ENCODE measurements at regions not wholly inside any gene's neighbourhood (a gene's known extent, or its start where the extent isn't known, plus 50 kb on each side); places are given as distances from the start of the nearest gene placed in this dataset.
"Not testable (repeated sequence)": the region's sequence is repeated elsewhere in the genome, so short reads cannot be mapped to it uniquely, and the experiment has no call there.

DNA sequence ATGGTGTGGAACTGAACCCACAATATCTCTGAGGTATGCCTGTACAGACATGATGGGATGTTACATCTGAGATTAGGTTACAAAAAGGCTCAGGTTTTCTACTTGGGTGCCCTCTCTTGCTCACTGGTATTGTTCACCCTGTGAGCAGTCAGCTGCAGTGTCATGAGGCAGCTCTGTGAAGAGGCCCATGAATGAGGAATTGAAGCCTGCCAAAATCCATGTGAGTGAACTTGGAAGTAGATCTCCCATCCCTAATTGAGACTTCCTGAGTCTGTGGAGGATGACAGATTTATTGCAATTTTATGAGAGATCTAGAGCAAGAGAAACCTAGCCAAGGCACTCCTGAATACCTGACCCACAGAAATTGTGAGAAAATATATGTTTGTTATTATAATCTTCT, 404.9 kb upstream of the ZEB2 start:
- no peak for DNase-seq

- DNase-seq, result no peak
Observed at GRCh38 chr2:144922519-144922918, 402.6 kb upstream of the ZEB2 start.

DNA sequence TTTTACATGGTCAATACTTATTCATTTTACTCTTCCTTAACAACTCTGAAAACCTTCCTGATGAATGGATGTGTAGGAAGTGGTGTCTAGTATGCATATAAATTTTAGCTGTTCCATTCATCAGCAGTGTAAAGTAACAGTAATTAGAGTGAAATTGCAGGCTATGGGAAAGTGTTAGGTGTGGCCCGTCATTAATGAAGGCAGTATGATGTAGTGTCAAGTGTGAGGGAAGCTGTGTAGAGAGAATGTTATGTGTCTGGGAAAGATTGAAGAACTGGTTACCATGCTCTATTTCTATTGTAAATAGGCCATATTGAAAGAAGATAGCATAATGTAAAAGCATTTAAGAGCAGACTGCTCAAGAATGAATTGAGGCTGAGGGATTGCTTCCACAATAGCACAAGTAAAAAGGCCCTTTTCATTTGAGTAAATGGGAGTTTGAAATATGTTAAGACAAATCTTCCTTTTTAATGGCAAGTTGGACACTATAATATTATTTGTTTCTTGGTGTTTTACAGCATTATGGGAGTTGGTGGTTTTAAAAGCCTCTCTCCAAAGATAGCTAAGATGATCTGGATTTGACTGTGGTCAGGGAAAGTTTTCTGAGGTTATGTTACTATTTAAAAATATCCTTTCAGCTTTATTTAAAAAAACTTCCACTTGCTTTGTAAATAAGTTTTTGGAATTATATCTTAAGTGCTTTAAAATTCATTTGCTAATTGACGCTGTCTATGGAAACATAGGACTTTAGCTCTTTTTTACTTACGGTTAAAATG, 401.0 kb upstream of the ZEB2 start:
- no peak for DNase-seq

DNA sequence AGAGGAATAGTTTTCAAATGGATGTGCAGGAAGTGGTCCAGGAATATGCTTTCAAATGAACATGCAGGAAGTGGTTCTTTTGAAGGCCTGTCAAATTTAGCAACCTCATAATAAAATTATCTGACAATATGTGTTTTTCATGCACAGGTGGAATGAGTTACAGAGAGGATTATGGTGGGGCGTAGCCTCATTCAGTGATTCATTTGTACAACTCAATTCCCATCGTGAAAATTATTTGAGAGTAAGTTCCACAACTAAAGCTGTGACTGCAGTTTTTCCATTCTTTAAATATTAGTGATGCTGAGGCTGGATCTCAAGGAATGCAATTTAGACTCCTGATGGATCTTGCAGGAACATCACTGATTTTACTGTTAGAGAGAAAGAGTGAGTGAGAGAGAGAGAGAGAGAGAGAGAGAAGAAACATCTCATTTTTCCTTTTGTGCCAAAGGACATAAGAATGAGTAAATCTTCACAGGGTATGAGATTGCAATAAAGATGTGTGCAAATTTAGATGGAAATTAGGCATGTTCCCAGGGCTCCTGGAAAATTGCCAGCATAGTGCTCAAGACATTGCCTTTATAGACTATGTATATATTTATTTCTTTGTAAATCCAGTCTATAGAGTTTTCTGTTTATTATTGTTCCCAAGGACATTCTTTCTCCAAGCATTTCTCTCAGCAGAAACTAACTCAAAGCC, 394.9 kb upstream of the ZEB2 start:
- no peak for DNase-seq

DNA sequence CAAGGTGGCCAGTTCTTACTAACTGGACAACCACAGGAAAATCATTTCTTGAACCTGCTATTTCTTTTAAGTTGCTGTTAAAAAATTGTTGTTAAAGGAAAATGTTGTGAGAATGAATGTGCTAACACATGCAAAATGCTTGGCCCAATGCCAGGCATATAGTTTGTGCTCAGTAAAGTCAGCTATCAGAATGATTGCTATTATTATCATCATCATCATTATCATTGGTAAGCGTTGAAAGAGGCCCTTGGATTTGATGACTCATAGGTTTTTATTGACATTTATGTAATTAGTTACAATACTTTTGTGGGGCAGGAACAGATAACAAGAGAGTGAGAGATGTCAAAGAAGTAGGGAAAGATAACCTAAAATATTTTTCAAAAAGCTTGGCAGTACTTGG, 394.2 kb upstream of the ZEB2 start:
- DNase-seq, result no peak

DNA sequence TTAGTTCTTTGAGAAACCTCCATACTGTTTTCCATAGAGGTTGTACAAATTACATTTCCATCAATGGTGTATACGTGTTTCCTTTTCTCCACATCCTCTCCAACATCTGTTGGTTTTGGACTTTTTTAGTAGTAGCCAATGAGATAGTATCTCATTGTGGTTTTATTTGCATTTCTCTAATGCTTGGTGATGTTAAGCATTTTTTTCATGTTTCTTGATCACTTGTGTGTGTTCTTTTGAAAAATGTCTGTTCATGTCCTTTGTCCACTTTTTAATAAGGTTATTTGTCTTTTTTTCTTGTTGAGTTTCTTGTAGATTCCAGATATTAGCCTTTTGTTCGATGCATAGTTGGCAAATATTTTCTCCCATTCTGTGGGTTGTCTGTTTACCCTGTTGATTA, 392.3 kb upstream of the ZEB2 start:
- DNase-seq, result no peak

- no peak for DNase-seq
Observed at GRCh38 chr2:144905956-144906355, 386.0 kb upstream of the ZEB2 start.

GRCh38 chr2:144904612-144905011, 384.7 kb upstream of the ZEB2 start:
- no peak for DNase-seq

DNA sequence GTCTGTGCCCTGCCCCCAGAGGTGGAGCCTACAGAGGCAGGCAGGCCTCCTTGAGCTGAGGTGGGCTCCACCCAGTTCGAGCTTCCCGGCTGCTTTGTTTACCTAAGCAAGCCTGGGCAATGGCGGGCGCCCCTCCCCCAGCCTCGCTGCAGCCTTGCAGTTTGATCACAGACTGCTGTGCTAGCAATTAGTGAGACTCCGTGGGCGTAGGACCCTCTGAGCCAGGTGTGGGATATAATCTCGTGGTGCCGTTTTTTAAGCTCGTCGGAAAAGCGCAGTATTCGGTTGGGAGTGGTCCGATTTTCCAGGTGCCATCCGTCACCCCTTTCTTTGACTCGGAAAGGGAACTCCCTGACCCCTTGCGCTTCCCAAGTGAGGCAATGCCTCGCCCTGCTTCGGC, 383.1 kb upstream of the ZEB2 start:
- DNase-seq, result not testable (repeated sequence)

DNA sequence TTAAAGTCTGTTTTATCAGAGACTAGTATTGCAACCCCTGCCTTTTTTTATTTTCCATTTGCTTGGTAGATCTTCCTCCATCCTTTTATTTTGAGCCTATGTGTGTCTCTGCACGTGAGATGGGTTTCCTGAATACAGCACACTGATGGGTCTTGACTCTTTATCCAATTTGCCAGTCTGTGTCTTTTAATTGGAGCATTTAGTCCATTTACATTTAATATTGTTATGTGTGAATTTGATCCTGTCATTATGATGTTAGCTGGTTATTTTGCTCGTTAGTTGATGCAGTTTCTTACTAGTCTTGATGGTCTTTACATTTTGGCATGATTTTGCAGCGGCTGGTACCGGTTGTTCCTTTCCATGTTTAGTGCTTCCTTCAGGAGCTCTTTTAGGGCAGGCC, 381.5 kb upstream of the ZEB2 start:
- not testable (repeated sequence) for DNase-seq

- DNase-seq, result no peak
Observed at GRCh38 chr2:144896341-144896740, 376.4 kb upstream of the ZEB2 start.

GRCh38 chr2:144894612-144895599, 375.0 kb upstream of the ZEB2 start:
- no peak for DNase-seq

DNA sequence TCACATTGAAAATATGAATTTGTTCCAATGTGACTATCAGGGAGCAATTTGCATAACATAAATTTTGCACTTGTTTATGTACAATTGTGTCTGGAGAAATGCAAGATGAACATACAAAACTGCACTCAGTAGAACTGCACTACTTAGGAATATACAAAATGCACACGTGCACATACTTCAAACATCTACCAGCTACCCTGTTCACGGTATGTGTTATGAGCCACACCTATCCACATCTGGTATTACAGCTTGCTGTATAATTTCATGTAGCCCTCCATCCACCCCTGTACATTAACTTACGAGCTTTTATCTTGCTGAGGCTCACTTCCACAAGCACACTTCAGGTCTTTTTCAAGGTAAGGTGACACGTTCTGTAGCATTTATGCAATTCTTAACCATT, 373.5 kb upstream of the ZEB2 start:
- DNase-seq, result no peak

GRCh38 chr2:144890828-144891227, 370.9 kb upstream of the ZEB2 start:
- peak; percentile 56 to 67 for DNase-seq

DNA sequence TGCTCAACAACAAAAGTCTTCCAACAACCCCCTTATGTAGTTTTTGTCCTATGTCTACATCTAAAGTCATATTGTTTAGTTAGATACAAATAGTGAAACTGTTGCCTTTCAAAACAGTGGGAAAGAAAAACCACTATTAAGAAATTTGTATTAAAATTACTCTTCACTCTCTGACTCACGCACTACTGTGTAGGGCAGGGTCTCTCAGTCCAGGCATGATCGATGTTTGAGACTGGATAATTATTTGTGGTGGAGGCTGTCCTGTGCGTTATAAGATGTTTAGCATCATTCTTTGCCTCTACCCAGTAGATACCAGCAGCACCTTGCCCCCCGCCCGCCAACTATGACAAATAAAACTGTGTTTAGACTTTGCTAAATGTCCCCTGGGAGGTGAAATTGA, 369.4 kb upstream of the ZEB2 start:
- no peak for DNase-seq

GRCh38 chr2:144886862-144887261, 366.9 kb upstream of the ZEB2 start:
- DNase-seq, result no peak

- DNase-seq, result no peak
Observed at GRCh38 chr2:144877893-144878292, 358.0 kb upstream of the ZEB2 start.

DNA sequence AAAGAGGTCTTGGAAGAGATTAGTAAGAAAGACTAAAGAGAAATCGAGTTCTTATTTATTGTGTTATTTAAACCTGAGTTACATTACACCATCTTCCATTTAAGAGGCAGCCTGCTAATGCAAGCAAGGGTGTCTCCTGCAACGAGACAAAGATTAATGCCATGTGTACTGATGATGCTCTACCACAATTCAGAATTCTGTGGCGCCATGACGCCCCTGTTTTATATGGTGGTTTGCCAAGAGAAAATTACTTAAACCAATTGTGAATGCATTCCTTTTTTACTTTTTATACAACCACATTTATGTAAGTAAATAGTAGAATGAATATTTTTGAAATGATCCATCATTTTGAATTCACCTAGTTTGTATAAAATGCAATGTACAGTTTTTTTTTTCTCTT, 356.1 kb upstream of the ZEB2 start:
- DNase-seq, result no peak

- no peak for DNase-seq
Observed at GRCh38 chr2:144875290-144875969, 355.5 kb upstream of the ZEB2 start.

DNA sequence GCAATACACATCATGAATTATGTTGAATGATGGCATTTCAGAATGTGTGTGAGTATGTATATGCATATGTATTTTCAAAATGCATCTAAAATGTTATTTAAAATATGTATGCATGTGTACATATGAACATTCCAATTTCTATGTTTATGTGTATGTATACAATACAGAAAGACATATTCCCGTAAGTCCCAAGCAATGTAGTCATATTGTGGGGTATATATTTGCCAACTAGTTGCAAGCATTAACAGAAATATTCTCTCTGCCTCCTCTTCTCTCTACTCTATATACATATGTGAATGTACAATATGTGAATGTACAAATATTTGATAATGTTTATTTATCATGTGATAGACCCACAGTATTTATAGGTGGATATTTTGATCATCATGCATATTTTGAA, 345.8 kb upstream of the ZEB2 start:
- DNase-seq, result no peak

- DNase-seq, result no peak
Observed at GRCh38 chr2:144859716-144860115, 339.8 kb upstream of the ZEB2 start.

- no peak for DNase-seq
Observed at GRCh38 chr2:144858211-144858610, 338.3 kb upstream of the ZEB2 start.

GRCh38 chr2:144854596-144854995, 334.7 kb upstream of the ZEB2 start:
- DNase-seq, result no peak
